ENCODE measurements at regions not wholly inside any gene's neighbourhood (a gene's known extent, or its start where the extent isn't known, plus 50 kb on each side); places are given as distances from the start of the nearest gene placed in this dataset.

DNA sequence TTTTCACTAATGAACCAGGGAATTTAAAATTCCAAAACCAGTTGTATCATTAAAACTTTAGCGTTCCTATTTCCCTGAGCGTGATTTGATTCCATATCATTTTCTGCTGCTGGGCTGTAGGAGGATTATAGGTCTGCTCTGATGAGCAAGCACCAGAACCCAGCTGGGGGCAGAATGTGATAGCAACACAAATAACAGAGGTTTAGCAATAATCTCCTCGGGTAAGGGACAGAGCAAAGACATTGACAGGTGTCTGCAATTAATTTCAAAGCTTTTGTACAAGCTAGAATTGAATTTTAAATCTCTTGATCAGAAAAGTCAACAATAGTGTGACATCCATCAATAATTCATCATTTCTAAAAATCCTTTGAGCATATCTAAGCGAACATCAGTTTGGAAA lies 163.4 kb upstream of the RAP2B start:
- Histone ChIP-seq H3K27me3 (ENCODE audit: insufficient read depth in 3 of 3, low read length in 2 of 3) (no peaks in the 10 kb centered on the region), H3K27ac (no peak overlapping the region), H3K4me1 (no peaks in the 10 kb centered on the region), H3K36me3 (ENCODE audit: insufficient read depth in 1 of 2, low read depth in 1 of 2) (no peaks in the 10 kb centered on the region), H3K4me3 (no peak overlapping the region), H3K9me3 (no peaks in the 10 kb centered on the region)
- WGBS, 3 donors: 59 to 65% (median 64%) methylated on average over 4 of the region's 4 CpGs
- no peak for ATAC-seq
- intact Hi-C loops (cut with DNase I): no loop called here
- no peak for TF ChIP-seq CTCF (IDR thresholded peaks at IDR 0.05)
- DNase-seq: no peak

DNA sequence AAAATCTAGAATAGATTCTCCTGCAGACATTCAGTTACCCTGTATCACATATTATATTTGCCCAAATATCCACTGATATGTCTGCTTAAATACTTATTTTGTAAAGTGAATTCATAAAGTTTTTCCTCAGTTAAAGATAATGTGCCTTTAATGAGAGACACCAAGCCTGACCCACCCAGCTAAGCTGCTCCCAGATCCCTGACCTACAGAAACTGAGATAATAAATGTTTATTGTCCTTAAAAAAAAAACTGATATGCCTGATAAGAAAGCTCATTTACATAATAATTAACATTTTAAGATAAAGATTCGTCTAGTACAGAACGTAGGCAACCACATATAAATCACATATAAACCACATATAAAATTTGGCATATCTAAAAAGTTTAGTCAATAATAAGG lies 161.7 kb upstream of the RAP2B start:
- WGBS, 3 donors: 92 to 99% (median 95%) methylated on average over 2 of the region's 2 CpGs
- Histone ChIP-seq H3K9me3 (no peaks in the 10 kb centered on the region), H3K4me3 (no peak overlapping the region), H3K27me3 (ENCODE audit: insufficient read depth in 3 of 3, low read length in 2 of 3) (no peaks in the 10 kb centered on the region), H3K27ac (no peak overlapping the region), H3K36me3 (ENCODE audit: insufficient read depth in 1 of 2, low read depth in 1 of 2) (no peaks in the 10 kb centered on the region), H3K4me1 (no peaks in the 10 kb centered on the region)
- DNase-seq: no peak
- no peak for ATAC-seq
- no peak for TF ChIP-seq CTCF (IDR thresholded peaks at IDR 0.05)
- intact Hi-C loops (cut with DNase I): no loop called here

- Histone ChIP-seq H3K27ac (no peak overlapping the region), H3K4me1 (no peaks in the 10 kb centered on the region), H3K4me3 (no peak overlapping the region), H3K9me3 (no peaks in the 10 kb centered on the region), H3K36me3 (ENCODE audit: insufficient read depth in 1 of 2, low read depth in 1 of 2) (no peaks in the 10 kb centered on the region), H3K27me3 (ENCODE audit: insufficient read depth in 3 of 3, low read length in 2 of 3) (no peaks in the 10 kb centered on the region)
- ATAC-seq: no peak
- no peak for TF ChIP-seq CTCF (IDR thresholded peaks at IDR 0.05)
- no peak for DNase-seq
- WGBS, 3 donors: 68 to 76% (median 75%) methylated on average over 4 of the region's 4 CpGs
- intact Hi-C loops (cut with DNase I): no loop called here
Observed at GRCh38 chr3:153001210-153002078, 160.6 kb upstream of the RAP2B start.

GRCh38 chr3:153003441-153003840 lies 158.6 kb upstream of the RAP2B start:
- intact Hi-C loops (cut with DNase I): no loop called here
- ATAC-seq (no peak), DNase-seq (no peak)
- no peaks in the 10 kb centered on the region for H3K4me1 ChIP-seq
- H3K4me3 ChIP-seq: no peak overlapping the region
- TF ChIP-seq CTCF (IDR thresholded peaks at IDR 0.05): no peak
- H3K9me3 ChIP-seq: no peaks in the 10 kb centered on the region
- no peak overlapping the region for H3K27ac ChIP-seq
- no peaks in the 10 kb centered on the region for H3K36me3 ChIP-seq (ENCODE audit: insufficient read depth in 1 of 2, low read depth in 1 of 2)
- 47 to 62% (median 49%) methylated on average over 2 of the region's 2 CpGs for WGBS, 3 donors
- H3K27me3 ChIP-seq (ENCODE audit: insufficient read depth in 3 of 3, low read length in 2 of 3): no peaks in the 10 kb centered on the region

DNA sequence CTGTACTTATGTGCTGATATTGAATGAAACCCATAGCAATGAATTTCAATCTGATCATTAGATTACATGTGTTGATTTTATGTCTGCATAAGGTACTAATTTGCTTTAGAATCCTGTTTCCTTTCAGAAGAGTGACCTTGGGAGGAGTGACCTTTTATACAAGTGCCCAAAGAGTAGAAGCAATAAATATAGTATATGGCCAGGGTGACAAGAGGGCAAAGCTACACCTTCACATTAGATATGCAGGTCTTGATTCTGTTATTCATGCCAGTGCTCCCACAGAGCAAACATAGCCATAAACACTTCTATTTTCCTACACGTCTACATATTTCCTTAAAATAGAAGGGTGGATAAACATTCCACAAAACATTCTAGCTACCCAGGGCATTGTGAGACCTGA lies 158.2 kb upstream of the RAP2B start:
- no peaks in the 10 kb centered on the region for H3K9me3 ChIP-seq
- no peak overlapping the region for H3K27ac ChIP-seq
- no peak for ATAC-seq
- H3K36me3 ChIP-seq (ENCODE audit: insufficient read depth in 1 of 2, low read depth in 1 of 2): no peaks in the 10 kb centered on the region
- H3K4me3 ChIP-seq: no peak overlapping the region
- intact Hi-C loops (cut with DNase I): no loop called here
- H3K27me3 ChIP-seq (ENCODE audit: insufficient read depth in 3 of 3, low read length in 2 of 3): no peaks in the 10 kb centered on the region
- no peak for DNase-seq
- TF ChIP-seq CTCF (IDR thresholded peaks at IDR 0.05): no peak
- 29 to 43% (median 43%) methylated on average over 1 of the region's 1 CpG for WGBS, 3 donors
- H3K4me1 ChIP-seq: no peaks in the 10 kb centered on the region

Measured in psoas muscle (tissue), 7 donors.